ENCODE measurements at regions not wholly inside any gene's neighbourhood (a gene's known extent, or its start where the extent isn't known, plus 50 kb on each side); places are given as distances from the start of the nearest gene placed in this dataset.
"Not testable (repeated sequence)": the region's sequence is repeated elsewhere in the genome, so short reads cannot be mapped to it uniquely, and the experiment has no call there.

DNA sequence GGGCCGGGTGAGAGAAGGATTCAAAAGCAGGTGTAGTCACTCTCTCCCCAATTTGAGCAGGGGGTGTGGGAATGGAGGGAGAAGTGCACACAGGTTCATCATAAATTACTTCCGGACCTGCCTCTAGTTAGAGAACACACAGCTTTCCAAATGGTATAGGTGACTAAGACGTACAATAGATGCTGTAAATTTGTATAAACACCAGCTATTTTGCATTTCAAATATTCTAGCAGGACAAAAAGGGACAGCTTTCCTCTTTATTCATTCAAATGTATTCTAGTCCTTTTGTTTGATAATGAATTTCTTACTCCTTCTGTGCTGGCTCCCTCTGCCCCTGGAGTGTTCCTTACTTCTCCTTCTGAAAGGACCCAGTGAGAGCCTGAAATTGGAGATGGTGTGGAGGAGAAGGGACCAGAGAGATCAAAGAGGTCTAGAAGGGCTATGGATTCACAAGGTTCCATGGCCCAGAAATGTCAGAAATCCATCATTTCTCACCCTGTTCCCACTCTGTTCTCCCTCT, 53.2 kb upstream of the SH3BP4 start:
- Histone ChIP-seq H3K27me3 (ENCODE audit: low read depth, low read length) (no peaks in the 10 kb centered on the region), H3K27ac (ENCODE audit: low read length) (no peak overlapping the region), H3K36me3 (ENCODE audit: control insufficient read depth in 1 of 2, insufficient read depth in 2 of 2, low read length in 2 of 2) (no peaks in the 10 kb centered on the region)

DNA sequence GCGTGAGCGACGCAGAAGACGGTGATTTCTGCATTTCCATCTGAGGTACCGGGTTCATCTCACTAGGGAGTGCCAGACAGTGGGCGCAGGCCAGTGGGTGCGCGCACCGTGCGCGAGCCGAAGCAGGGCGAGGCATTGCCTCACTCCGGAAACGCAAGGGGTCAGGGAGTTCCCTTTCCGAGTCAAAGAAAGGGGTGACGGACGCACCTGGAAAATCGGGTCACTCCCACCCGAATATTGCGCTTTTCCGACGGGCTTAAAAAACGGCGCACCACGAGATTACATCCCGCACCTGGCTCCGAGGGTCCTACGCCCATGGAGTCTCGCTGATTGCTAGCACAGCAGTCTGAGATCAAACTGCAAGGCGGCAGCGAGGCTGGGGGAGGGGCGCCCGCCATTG, 63.4 kb upstream of the SH3BP4 start:
- H3K4me3 ChIP-seq (ENCODE audit: low read depth in 1 of 2, low read length in 2 of 2); H3K27me3 ChIP-seq (ENCODE audit: low read depth, low read length); H3K27ac ChIP-seq (ENCODE audit: low read length); H3K9me3 ChIP-seq (ENCODE audit: control insufficient read depth in 1 of 2, low read length in 2 of 2); H3K4me1 ChIP-seq (ENCODE audit: control insufficient read depth in 1 of 2, insufficient read depth in 2 of 2, low read length in 2 of 2); H3K36me3 ChIP-seq (ENCODE audit: control insufficient read depth in 1 of 2, insufficient read depth in 2 of 2, low read length in 2 of 2): not testable (repeated sequence)

More for the DNA sequence above, 53.2 kb upstream of the SH3BP4 start:
- H3K4me3 ChIP-seq (ENCODE audit: low read depth in 1 of 2, low read length in 2 of 2) = no peak overlapping the region
- H3K9me3 ChIP-seq (ENCODE audit: control insufficient read depth in 1 of 2, low read length in 2 of 2) = no peaks in the 10 kb centered on the region
- H3K4me1 ChIP-seq (ENCODE audit: control insufficient read depth in 1 of 2, insufficient read depth in 2 of 2, low read length in 2 of 2) = no peaks in the 10 kb centered on the region

DNA sequence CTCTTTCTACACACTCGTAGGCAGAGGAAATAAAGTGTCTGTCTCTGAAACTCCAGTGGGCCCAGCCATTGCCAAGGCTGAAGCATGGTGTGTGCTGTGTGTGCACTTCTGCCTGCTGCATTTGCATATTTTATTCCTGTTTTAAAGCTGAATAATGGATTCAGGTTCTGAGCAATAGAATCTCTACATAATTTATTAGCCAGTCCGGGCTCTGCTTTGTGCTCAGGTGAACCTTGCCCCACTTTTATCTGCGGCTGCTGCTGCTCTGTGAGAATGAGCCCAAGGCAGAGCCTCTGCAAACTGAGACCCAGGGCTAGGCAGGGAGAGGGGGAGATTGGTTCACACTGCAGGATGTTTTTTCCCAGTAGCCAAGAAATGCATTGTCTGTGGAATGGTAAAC, 64.6 kb upstream of the SH3BP4 start:
- H3K9me3 ChIP-seq (ENCODE audit: control insufficient read depth in 1 of 2, low read length in 2 of 2) = no peaks in the 10 kb centered on the region
- no peaks in the 10 kb centered on the region for H3K27me3 ChIP-seq (ENCODE audit: low read depth, low read length)
- no peaks in the 10 kb centered on the region for H3K4me1 ChIP-seq (ENCODE audit: control insufficient read depth in 1 of 2, insufficient read depth in 2 of 2, low read length in 2 of 2)
- no peak overlapping the region for H3K27ac ChIP-seq (ENCODE audit: low read length)
- H3K4me3 ChIP-seq (ENCODE audit: low read depth in 1 of 2, low read length in 2 of 2) = no peak overlapping the region
- H3K36me3 ChIP-seq (ENCODE audit: control insufficient read depth in 1 of 2, insufficient read depth in 2 of 2, low read length in 2 of 2) = no peaks in the 10 kb centered on the region

DNA sequence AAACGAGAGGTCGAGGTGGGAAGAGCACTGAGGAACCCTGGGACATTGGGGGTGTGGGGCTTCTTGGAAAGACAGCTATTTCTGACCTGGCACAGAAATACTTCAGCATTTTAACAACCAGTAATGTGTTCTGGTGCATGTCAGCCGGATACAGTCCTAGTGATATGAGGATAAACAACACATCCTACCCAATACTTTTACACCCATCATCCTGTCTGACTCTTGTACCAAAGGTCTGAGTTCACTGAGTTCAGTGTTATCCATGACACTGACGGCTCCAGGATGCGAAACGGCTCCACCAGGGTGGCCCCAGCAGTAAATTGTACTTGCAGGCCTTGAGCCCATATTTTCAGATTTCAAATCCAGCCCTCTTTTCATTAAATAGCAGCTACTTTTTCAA, 65.9 kb upstream of the SH3BP4 start:
- Histone ChIP-seq H3K4me1 (ENCODE audit: control insufficient read depth in 1 of 2, insufficient read depth in 2 of 2, low read length in 2 of 2) (no peaks in the 10 kb centered on the region), H3K36me3 (ENCODE audit: control insufficient read depth in 1 of 2, insufficient read depth in 2 of 2, low read length in 2 of 2) (no peaks in the 10 kb centered on the region), H3K27ac (ENCODE audit: low read length) (no peak overlapping the region), H3K27me3 (ENCODE audit: low read depth, low read length) (no peaks in the 10 kb centered on the region), H3K9me3 (ENCODE audit: control insufficient read depth in 1 of 2, low read length in 2 of 2) (no peaks in the 10 kb centered on the region), H3K4me3 (ENCODE audit: low read depth in 1 of 2, low read length in 2 of 2) (no peak overlapping the region)

DNA sequence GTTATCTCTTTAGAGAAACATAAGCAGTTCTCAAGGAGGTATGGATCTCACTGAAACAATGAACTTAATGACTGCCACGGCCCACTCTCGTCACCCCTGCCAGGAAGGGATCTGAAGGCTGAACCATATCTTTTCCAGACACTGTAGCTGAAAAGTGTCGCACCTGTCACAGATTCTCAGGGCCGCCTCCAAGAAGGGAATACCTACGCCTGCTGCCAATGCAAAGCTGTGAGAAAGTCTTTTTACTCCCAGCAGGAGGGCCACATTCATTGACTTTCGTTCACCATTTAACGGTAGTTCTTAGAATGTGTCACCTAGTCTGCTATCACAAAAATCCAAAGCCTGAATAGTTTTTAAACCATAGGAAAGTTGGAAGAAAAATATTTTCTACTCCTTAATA, 66.7 kb upstream of the SH3BP4 start:
- H3K27ac ChIP-seq (ENCODE audit: low read length) = no peak overlapping the region
- no peaks in the 10 kb centered on the region for H3K4me1 ChIP-seq (ENCODE audit: control insufficient read depth in 1 of 2, insufficient read depth in 2 of 2, low read length in 2 of 2)
- no peak overlapping the region for H3K4me3 ChIP-seq (ENCODE audit: low read depth in 1 of 2, low read length in 2 of 2)
- H3K36me3 ChIP-seq (ENCODE audit: control insufficient read depth in 1 of 2, insufficient read depth in 2 of 2, low read length in 2 of 2) = no peaks in the 10 kb centered on the region
- no peaks in the 10 kb centered on the region for H3K9me3 ChIP-seq (ENCODE audit: control insufficient read depth in 1 of 2, low read length in 2 of 2)
- no peaks in the 10 kb centered on the region for H3K27me3 ChIP-seq (ENCODE audit: low read depth, low read length)

DNA sequence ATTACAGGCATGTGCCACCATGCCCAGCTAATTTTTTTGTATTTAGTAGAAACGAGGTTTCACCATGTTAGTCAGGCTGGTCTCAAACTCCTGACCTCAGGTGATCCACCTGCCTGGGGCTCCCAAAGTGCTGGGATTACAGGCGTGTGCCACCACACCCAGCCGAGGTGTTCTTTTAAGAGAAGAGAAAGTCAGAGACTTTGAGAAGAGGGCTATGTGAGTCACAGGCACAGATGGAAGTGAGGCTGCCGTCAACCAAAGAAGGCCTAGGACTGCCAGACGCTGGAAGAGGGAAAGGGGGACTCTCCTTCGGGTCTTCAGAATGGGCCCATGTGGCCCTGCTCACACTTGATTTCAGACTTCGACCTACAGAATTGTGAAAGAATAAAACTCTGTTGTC, 67.2 kb upstream of the SH3BP4 start:
- no peaks in the 10 kb centered on the region for H3K36me3 ChIP-seq (ENCODE audit: control insufficient read depth in 1 of 2, insufficient read depth in 2 of 2, low read length in 2 of 2)
- H3K4me3 ChIP-seq (ENCODE audit: low read depth in 1 of 2, low read length in 2 of 2) = no peak overlapping the region
- no peaks in the 10 kb centered on the region for H3K27me3 ChIP-seq (ENCODE audit: low read depth, low read length)
- H3K27ac ChIP-seq (ENCODE audit: low read length) = no peak overlapping the region
- no peaks in the 10 kb centered on the region for H3K4me1 ChIP-seq (ENCODE audit: control insufficient read depth in 1 of 2, insufficient read depth in 2 of 2, low read length in 2 of 2)
- H3K9me3 ChIP-seq (ENCODE audit: control insufficient read depth in 1 of 2, low read length in 2 of 2) = no peaks in the 10 kb centered on the region

DNA sequence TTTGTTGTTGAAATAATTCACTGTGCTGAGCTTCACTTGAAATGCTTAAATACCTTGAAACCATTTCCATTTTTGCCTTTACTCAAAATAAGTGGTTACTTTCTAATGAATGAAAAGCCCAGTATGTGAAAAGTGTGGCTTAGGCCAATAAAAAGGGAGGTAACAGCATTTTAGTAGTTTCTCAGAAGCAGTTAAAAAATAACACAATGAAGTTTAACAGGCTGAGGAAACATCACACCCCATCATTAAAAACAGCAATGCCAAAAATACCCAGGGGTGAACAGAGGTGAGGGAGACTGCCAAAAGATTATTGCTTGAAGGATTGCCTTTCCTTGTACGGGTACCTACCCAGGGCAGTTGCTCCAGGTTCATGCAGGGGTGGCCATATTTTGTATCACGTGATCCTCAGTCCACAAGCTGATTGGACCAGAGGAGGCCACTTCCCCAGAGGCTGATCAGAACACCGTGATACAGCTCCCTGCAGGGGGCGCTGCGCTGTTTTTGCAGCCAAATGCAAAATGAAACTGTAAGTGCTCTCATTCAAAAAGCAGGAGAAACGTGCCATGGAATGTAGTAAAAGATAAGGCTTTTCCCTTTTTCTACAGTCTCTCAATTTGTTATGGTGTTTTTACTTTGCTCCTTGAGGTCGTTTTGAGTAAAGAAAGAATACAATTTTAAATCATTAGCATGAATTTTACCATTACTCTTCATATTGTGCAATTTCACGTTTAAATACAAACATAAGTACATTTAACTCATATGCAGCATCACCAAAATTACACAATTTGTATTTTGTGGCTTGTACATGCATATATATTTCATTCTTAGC, 70.2 kb upstream of the SH3BP4 start:
- H3K27ac ChIP-seq (ENCODE audit: low read length) = no peak overlapping the region
- H3K9me3 ChIP-seq (ENCODE audit: control insufficient read depth in 1 of 2, low read length in 2 of 2) = no peaks in the 10 kb centered on the region
- no peaks in the 10 kb centered on the region for H3K27me3 ChIP-seq (ENCODE audit: low read depth, low read length)
- peak overlapping the region in 1 of 2 donors; percentile 35 for H3K4me3 ChIP-seq (ENCODE audit: low read depth in 1 of 2, low read length in 2 of 2)
- no peaks in the 10 kb centered on the region for H3K36me3 ChIP-seq (ENCODE audit: control insufficient read depth in 1 of 2, insufficient read depth in 2 of 2, low read length in 2 of 2)
- H3K4me1 ChIP-seq (ENCODE audit: control insufficient read depth in 1 of 2, insufficient read depth in 2 of 2, low read length in 2 of 2) = no peaks in the 10 kb centered on the region

DNA sequence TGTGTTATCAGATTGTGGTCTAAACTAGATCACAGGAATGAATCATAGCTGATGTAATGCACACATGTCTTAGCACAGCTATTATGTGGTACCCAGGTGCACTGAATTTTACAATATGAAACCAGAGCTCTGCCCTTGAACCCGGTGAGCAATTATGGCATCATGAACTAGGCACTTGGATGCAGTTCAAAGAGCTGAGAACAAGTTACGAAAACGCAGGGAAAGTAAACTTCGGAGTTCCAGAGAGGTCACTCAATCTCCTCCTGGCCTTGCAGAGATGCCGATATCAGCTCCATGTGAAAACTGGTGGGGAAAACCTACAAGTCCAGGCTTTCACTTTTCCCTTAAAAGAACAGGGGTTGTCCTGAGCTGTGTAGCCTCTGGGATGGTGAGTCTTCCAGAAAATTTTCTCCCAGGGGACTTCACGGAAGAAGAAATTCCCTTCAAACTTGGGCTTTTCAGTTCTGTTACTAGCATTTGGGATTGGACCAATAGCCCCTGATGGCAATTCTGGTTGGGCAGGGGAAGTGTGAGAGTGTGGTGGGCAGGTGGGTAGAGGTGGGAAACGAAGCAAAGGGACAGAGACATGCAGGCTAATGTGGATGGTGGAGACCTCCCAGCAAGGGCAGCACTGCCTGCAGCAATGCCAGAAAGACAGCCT, 71.1 kb upstream of the SH3BP4 start:
- no peaks in the 10 kb centered on the region for H3K36me3 ChIP-seq (ENCODE audit: control insufficient read depth in 1 of 2, insufficient read depth in 2 of 2, low read length in 2 of 2)
- H3K4me1 ChIP-seq (ENCODE audit: control insufficient read depth in 1 of 2, insufficient read depth in 2 of 2, low read length in 2 of 2) = no peaks in the 10 kb centered on the region
- no peak overlapping the region for H3K4me3 ChIP-seq (ENCODE audit: low read depth in 1 of 2, low read length in 2 of 2)
- no peaks in the 10 kb centered on the region for H3K27me3 ChIP-seq (ENCODE audit: low read depth, low read length)
- no peaks in the 10 kb centered on the region for H3K9me3 ChIP-seq (ENCODE audit: control insufficient read depth in 1 of 2, low read length in 2 of 2)
- no peak overlapping the region for H3K27ac ChIP-seq (ENCODE audit: low read length)

DNA sequence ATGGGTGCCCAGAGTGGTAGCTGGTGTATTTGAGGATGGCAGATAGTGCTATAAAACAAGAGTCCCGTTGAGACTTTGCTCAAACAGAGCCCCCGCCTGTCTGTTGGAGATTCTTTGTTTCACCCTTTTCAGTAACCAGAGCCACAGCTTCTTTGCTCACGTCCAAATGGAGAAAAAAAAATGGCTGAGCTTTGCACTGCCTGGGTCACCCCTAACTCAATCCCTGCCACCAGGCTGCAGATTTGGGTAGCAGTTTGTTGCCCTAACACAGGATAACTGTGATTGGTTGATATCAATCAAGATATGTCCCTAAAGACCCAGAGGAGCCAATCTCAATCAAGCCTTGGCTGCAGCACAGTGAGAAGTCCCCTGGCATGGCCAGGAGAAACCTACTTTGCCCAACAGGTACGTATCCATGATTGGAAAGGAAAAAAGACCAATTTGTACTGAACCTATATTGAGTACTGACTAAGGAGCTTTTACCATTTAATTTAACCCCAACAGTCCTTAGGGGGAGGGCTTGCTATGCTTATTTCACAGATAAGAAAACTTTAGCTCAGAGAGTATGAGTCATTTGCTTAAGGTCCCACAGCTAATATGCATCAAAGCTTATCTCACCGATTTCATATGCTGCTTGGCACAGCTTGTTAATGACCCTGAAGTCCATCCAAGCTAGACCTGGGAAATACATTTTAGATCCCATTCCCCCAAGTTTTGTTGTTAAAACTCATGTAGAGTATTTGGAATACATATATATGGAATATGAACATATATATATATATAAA, 72.0 kb upstream of the SH3BP4 start:
- no peaks in the 10 kb centered on the region for H3K4me1 ChIP-seq (ENCODE audit: control insufficient read depth in 1 of 2, insufficient read depth in 2 of 2, low read length in 2 of 2)
- no peak overlapping the region for H3K4me3 ChIP-seq (ENCODE audit: low read depth in 1 of 2, low read length in 2 of 2)
- H3K27me3 ChIP-seq (ENCODE audit: low read depth, low read length) = no peaks in the 10 kb centered on the region
- no peaks in the 10 kb centered on the region for H3K9me3 ChIP-seq (ENCODE audit: control insufficient read depth in 1 of 2, low read length in 2 of 2)
- H3K27ac ChIP-seq (ENCODE audit: low read length) = no peak overlapping the region
- H3K36me3 ChIP-seq (ENCODE audit: control insufficient read depth in 1 of 2, insufficient read depth in 2 of 2, low read length in 2 of 2) = no peaks in the 10 kb centered on the region

DNA sequence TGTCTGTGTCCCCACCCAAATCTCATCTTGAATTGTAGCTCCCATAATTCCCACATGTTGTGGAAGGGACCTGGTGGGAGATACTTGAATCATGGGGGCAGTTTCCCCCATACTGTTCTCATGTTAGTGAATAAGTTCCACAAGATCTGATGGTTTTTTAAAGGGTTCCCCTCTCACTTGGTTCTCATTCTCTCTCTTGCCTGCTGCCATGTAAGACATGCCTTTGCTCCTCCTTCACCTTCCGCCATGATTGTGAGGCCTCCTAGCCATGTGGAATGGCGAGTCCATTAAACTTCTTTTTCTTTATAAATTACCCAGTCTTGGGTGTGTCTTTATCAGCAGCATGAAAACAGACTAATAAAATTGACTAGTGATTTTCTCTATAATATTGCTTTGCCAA, 75.2 kb upstream of the SH3BP4 start:
- H3K27ac ChIP-seq (ENCODE audit: low read length); H3K9me3 ChIP-seq (ENCODE audit: control insufficient read depth in 1 of 2, low read length in 2 of 2); H3K27me3 ChIP-seq (ENCODE audit: low read depth, low read length); H3K4me3 ChIP-seq (ENCODE audit: low read depth in 1 of 2, low read length in 2 of 2); H3K36me3 ChIP-seq (ENCODE audit: control insufficient read depth in 1 of 2, insufficient read depth in 2 of 2, low read length in 2 of 2); H3K4me1 ChIP-seq (ENCODE audit: control insufficient read depth in 1 of 2, insufficient read depth in 2 of 2, low read length in 2 of 2): not testable (repeated sequence)

DNA sequence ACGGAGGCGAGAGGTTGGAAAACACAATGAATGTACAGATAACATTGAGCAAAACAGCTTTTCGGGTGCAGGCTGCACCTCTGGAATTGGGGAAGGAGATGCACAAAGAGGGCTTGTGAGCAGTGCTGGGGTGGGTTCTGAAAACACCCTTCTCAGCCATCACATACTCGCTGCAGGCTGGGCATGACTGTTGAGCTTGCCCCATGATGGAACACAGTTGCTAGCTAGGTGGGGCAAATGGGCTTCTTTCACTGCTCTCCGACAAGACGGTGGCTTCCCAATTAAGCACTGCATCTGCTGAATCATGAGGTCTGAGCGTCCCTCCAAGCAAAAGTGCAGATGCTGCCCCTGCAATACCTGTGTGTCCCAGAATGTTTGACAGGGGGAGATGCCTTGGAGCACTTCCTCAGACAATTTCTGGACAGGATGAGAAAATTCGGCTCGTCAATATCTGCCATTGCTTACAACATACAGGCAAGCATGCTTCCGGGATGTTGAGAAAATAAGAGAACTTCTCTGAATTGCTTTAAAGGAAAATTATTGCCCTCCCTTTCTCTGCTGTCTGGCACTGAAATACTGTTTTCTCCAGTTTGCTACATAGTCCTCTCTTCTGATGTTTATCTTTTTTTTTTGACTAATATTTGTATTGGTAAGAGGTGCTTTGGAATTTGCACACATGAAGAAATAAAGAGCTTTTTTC, 77.3 kb upstream of the SH3BP4 start:
- Histone ChIP-seq H3K4me3 (ENCODE audit: low read depth in 1 of 2, low read length in 2 of 2) (no peak overlapping the region), H3K4me1 (ENCODE audit: control insufficient read depth in 1 of 2, insufficient read depth in 2 of 2, low read length in 2 of 2) (peaks cover 0 to 4% of the 10 kb centered on the region in 2 donors), H3K27ac (ENCODE audit: low read length) (no peak overlapping the region), H3K9me3 (ENCODE audit: control insufficient read depth in 1 of 2, low read length in 2 of 2) (no peaks in the 10 kb centered on the region), H3K27me3 (ENCODE audit: low read depth, low read length) (no peaks in the 10 kb centered on the region), H3K36me3 (ENCODE audit: control insufficient read depth in 1 of 2, insufficient read depth in 2 of 2, low read length in 2 of 2) (no peaks in the 10 kb centered on the region)
